ENCODE measurements at regions not wholly inside any gene's neighbourhood (a gene's known extent, or its start where the extent isn't known, plus 50 kb on each side); places are given as distances from the start of the nearest gene placed in this dataset.

- Histone ChIP-seq H3K9me3 (no peaks in the 10 kb centered on the region), H3K4me1 (no peaks in the 10 kb centered on the region), H3K27me3 (no peaks in the 10 kb centered on the region), H3K36me3 (no peaks in the 10 kb centered on the region), H3K4me3 (no peak overlapping the region), H3K27ac (no peak overlapping the region)
- no peak for DNase-seq
- intact Hi-C loops (cut with DNase I; ENCODE audit: low total_unique reads), result no loop called here
- no peak for TF ChIP-seq CTCF (IDR thresholded peaks at IDR 0.05)
Measured at GRCh38 chr4:66662620-66663019, 882.7 kb downstream of the CENPC start.

GRCh38 chr4:66658809-66659208 is 886.5 kb downstream of the CENPC start:
- no peak for TF ChIP-seq CTCF (IDR thresholded peaks at IDR 0.05)
- no peak for DNase-seq
- Histone ChIP-seq H3K36me3 (no peaks in the 10 kb centered on the region), H3K9me3 (no peaks in the 10 kb centered on the region), H3K27ac (no peak overlapping the region), H3K4me3 (no peak overlapping the region), H3K27me3 (no peaks in the 10 kb centered on the region), H3K4me1 (no peaks in the 10 kb centered on the region)
- intact Hi-C loops (cut with DNase I; ENCODE audit: low total_unique reads), result no loop called here

GRCh38 chr4:66655505-66655904 is 889.8 kb downstream of the CENPC start:
- H3K27me3 ChIP-seq, result no peaks in the 10 kb centered on the region
- H3K27ac ChIP-seq, result no peak overlapping the region
- H3K4me3 ChIP-seq, result no peak overlapping the region
- no peaks in the 10 kb centered on the region for H3K9me3 ChIP-seq
- H3K4me1 ChIP-seq, result no peaks in the 10 kb centered on the region
- TF ChIP-seq CTCF (IDR thresholded peaks at IDR 0.05), result no peak
- intact Hi-C loops (cut with DNase I; ENCODE audit: low total_unique reads), result no loop called here
- no peak for DNase-seq
- no peaks in the 10 kb centered on the region for H3K36me3 ChIP-seq

GRCh38 chr4:66653937-66654336 is 891.4 kb downstream of the CENPC start:
- intact Hi-C loops (cut with DNase I; ENCODE audit: low total_unique reads), result no loop called here
- no peak for TF ChIP-seq CTCF (IDR thresholded peaks at IDR 0.05)
- no peak for DNase-seq
- Histone ChIP-seq H3K4me1 (no peaks in the 10 kb centered on the region), H3K27me3 (no peaks in the 10 kb centered on the region), H3K27ac (no peak overlapping the region), H3K4me3 (no peak overlapping the region), H3K36me3 (no peaks in the 10 kb centered on the region), H3K9me3 (no peaks in the 10 kb centered on the region)

GRCh38 chr4:66649236-66649635 is 896.1 kb downstream of the CENPC start:
- Histone ChIP-seq H3K27me3 (no peaks in the 10 kb centered on the region), H3K4me3 (no peak overlapping the region), H3K36me3 (no peaks in the 10 kb centered on the region), H3K27ac (no peak overlapping the region), H3K4me1 (no peaks in the 10 kb centered on the region), H3K9me3 (no peaks in the 10 kb centered on the region)
- DNase-seq, result no peak
- intact Hi-C loops (cut with DNase I; ENCODE audit: low total_unique reads), result no loop called here
- TF ChIP-seq CTCF (IDR thresholded peaks at IDR 0.05), result no peak

- Histone ChIP-seq H3K9me3 (no peaks in the 10 kb centered on the region), H3K4me1 (no peaks in the 10 kb centered on the region), H3K4me3 (no peak overlapping the region), H3K27ac (no peak overlapping the region), H3K36me3 (no peaks in the 10 kb centered on the region), H3K27me3 (no peaks in the 10 kb centered on the region)
- intact Hi-C loops (cut with DNase I; ENCODE audit: low total_unique reads), result no loop called here
- DNase-seq, result no peak
- TF ChIP-seq CTCF (IDR thresholded peaks at IDR 0.05), result no peak
Measured at GRCh38 chr4:66647926-66648325, 897.4 kb downstream of the CENPC start.
